ENCODE measurements at regions not wholly inside any gene's neighbourhood (a gene's known extent, or its start where the extent isn't known, plus 50 kb on each side); places are given as distances from the start of the nearest gene placed in this dataset.
"Not testable (repeated sequence)": the region's sequence is repeated elsewhere in the genome, so short reads cannot be mapped to it uniquely, and the experiment has no call there.

GRCh38 chr10:3281941-3282673 lies 109.5 kb upstream of the PITRM1 start:
- DNase-seq: no peak

GRCh38 chr10:3278771-3279170 lies 106.2 kb upstream of the PITRM1 start:
- DNase-seq: no peak

DNA sequence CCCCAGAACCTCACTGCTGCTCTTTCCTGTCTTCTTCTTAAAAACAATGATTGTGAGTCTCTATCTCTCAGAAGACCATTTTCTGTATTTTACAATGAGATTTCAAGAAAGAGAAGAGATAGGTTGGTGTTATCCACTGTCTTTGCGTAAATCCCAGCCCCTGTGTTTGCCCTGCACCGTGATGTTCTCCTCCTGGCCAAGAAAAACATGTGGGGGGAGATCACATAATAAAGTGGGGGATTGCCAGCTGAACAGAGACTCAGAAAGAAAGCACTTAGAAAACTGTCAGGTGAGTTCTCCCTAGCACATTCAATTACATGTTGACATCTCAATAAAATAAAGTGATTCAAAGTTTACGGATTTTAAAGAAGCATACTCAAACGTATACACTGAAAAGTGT lies 105.0 kb upstream of the PITRM1 start:
- no peak for DNase-seq

- DNase-seq: no peak
Observed at GRCh38 chr10:3274414-3274813, 101.8 kb upstream of the PITRM1 start.

GRCh38 chr10:3273966-3274365 lies 101.4 kb upstream of the PITRM1 start:
- DNase-seq: no peak

DNA sequence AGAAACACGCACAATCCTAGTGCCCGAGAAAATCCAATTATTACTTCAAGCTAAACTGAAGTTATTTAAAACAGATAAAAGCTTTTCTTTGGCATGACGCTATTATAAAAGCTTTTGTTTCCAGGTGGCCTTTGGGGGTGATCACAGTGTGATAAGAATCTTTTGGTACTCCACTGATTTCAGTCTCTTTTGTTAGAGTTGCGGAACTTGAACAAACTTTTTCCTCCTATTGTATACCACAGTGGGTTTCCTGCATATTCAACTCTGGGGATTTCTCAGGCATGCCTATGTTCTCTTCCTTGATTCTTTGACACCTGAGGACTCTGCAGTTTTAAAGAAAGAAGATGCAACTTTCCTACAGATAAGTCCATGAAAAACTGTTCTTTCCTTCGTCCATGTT lies 99.7 kb upstream of the PITRM1 start:
- DNase-seq: no peak

DNA sequence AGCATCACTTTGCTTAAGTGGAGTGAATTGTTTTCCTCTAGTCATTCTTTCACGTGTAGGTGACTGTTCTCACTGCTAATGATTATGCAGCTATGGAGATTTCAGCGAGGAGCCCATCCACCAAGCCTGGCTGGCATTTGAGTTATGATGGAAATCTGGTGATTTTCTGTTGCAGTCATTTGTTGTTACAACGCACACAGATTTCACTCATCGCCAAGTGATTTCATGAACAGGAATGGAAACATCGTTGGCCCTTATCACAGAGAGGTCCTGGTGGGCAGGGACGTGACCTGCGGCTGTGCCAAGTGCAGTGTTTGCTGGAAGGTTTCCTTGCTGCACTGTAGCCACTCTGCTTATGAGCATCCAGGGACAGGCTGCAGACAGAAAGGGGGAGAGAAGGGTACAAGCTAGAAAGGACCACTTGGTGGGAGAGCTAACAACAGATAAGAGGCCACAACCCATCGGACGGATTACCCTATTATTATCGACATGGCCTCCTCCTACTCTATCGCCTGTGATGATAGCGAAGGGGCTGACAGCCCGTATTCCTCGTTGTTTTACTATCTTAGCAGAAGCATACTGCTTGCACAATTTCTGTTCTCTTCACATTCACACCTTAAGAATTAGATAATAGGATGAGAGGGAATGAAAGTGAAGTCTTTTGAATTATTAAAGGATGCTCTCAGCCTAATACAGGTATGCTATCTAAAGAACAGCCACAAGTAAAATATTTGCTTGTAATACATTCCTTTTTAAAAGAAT lies 99.0 kb upstream of the PITRM1 start:
- DNase-seq: no peak

- DNase-seq: no peak
Observed at GRCh38 chr10:3270577-3271316, 98.2 kb upstream of the PITRM1 start.

GRCh38 chr10:3268025-3268424 lies 95.4 kb upstream of the PITRM1 start:
- DNase-seq: no peak

DNA sequence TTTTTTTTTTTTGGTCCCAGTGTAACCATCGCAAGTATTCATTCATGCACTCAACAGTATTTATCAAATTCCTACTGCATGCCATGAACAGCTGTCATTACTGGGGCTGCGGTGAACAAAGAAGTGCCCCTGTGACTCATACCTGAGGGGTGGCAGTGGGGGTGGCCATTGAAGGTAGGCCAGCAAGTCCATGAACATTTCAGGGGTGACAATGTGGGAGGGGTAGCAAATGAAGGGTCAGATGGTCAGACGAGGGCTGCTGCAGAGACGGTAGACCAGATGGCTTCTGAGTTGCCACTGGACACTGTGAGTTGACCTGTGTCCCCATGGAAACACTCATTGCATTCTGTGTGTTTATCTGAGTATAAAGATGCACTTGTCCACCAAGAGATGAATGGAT lies 92.5 kb upstream of the PITRM1 start:
- no peak for DNase-seq

DNA sequence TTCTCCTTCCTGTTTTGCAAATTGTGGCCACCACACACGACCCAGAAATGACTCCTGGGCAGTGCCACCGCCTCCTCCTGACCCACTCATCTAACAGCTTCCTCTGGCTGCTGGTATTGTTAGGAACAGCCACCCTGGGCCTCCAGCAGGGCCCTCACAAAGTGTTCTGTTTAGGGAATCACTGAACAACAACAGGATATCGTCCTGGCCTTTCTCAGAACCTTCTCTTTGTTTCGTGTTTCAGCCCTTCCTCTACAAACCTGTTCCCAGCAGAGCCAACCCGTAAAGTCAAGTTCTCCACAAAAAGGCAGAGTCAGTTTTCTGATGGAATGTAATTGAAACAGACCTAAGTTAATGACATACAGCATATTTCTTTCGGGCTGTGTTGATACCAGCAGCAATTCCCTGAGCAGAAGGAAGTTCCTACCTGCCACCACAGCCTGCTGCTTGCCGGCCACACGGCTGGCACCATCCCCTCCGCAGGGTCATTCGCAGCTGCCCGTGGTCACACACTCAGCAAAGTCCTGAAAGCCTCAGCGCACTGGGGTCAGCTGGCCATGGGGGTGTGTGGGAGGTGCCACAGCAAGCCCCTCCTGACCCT lies 91.7 kb upstream of the PITRM1 start:
- DNase-seq: no peak

GRCh38 chr10:3263747-3264146 lies 91.2 kb upstream of the PITRM1 start:
- no peak for DNase-seq

DNA sequence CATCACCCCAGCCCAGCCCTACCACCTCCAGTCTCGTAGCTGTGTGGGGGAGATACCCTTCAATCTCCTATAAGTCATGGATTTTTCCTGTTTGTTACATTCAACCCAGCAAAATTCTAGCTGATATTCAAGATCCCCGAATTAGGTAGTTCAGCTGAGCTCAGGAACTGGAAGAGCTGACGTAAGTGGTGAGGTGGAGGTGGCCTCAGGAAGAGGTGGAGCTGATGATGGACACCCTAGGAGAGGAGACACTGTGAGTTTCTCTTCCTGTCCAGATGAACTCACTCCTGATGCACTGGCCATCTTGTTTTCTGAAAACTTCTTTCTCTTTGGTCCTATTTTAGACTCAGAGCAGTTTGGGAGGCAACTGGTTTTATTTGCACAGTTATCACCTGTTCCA lies 90.5 kb upstream of the PITRM1 start:
- DNase-seq: no peak

GRCh38 chr10:3261921-3262320 lies 89.3 kb upstream of the PITRM1 start:
- no peak for DNase-seq

- no peak for DNase-seq
Observed at GRCh38 chr10:3260066-3260834, 87.7 kb upstream of the PITRM1 start.

- DNase-seq: no peak
Observed at GRCh38 chr10:3259499-3259898, 86.9 kb upstream of the PITRM1 start.

- DNase-seq: no peak
Observed at GRCh38 chr10:3258394-3258793, 85.8 kb upstream of the PITRM1 start.

- no peak for DNase-seq
Observed at GRCh38 chr10:3255616-3256015, 83.0 kb upstream of the PITRM1 start.

DNA sequence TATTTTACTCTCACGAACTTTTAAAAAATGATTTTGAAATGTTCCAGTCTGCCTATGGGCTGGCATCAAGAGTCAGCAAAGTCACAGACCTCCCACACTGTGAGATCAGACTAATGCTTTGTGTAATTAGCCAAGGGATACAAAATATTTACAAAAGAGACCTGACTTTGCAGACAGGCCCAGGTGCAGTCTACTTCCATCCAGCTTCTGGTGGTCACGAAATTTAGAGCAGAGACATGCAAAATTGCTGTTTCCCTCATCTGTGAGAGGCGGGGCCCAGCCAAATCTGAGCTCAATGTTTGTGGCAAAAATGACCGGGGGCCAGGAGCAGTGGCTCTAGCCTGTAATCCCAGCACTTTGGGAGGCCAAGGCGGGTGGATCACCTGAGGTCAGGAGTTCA lies 82.5 kb upstream of the PITRM1 start:
- DNase-seq: no peak

- DNase-seq: not testable (repeated sequence)
Observed at GRCh38 chr10:3253974-3254373, 81.4 kb upstream of the PITRM1 start.

DNA sequence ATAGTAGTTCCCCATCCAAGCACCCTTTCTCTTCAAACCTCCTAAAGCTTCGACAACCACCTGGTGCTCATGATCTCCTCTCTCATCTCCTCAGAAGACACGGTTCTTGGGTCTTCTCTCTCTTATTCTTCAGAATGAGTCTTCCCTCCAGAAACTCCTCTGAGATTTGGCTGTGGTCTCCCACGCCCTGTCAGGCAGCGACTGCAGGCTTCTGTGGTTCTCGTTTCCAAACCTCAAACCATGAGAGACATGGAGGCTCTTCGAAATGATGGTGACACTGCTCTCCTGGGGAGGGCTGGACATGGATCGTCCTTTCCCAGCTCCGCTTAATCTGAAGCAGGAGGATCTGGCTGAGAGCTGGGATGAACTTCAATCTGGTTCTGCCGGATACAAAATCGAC lies 78.6 kb upstream of the PITRM1 start:
- DNase-seq: no peak

GRCh38 chr10:3249307-3249889 lies 76.8 kb upstream of the PITRM1 start:
- DNase-seq: no peak

Measured in GF-D8 (cell line).